ENCODE measurements at regions not wholly inside any gene's neighbourhood (a gene's known extent, or its start where the extent isn't known, plus 50 kb on each side); places are given as distances from the start of the nearest gene placed in this dataset.
A peak's percentile ranks its signal among the peaks of the same experiment; 100 is the strongest.
"Not testable (repeated sequence)": the region's sequence is repeated elsewhere in the genome, so short reads cannot be mapped to it uniquely, and the experiment has no call there.

DNA sequence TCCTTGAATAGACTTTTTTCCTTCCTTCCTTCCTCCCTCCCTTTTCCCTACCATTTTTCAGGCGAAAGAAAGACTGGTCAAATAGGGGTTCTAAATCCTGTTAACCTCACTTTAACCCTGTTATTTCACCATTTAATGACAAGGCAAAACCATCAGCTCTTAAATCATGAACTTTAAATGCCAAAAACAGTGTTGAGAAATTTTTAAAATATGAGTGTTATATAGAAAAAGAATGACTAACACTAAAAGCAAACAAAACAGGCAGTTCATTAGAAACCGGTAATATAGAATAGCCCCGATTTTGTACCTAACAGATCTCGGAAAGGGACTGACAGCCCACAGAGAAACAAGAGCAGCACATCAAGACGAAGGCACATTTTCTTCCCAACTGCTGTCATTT, 57.4 kb upstream of the CEP85L start:
- Mint-ChIP-seq H3K4me1 (ENCODE audit: low read depth, unreplicated experiment) (peaks cover 38% of the 10 kb centered on the region), H3K36me3 (ENCODE audit: unreplicated experiment) (peaks cover 5% of the 10 kb centered on the region), H3K27me3 (ENCODE audit: unreplicated experiment) (peaks cover 5% of the 10 kb centered on the region), H3K9me3 (ENCODE audit: unreplicated experiment) (peaks cover 6% of the 10 kb centered on the region), H3K4me3 (ENCODE audit: unreplicated experiment) (peak overlapping the region; percentile 78), H3K27ac (ENCODE audit: unreplicated experiment) (peak overlapping the region; percentile 95)
- TF ChIP-seq, protein P1, sequence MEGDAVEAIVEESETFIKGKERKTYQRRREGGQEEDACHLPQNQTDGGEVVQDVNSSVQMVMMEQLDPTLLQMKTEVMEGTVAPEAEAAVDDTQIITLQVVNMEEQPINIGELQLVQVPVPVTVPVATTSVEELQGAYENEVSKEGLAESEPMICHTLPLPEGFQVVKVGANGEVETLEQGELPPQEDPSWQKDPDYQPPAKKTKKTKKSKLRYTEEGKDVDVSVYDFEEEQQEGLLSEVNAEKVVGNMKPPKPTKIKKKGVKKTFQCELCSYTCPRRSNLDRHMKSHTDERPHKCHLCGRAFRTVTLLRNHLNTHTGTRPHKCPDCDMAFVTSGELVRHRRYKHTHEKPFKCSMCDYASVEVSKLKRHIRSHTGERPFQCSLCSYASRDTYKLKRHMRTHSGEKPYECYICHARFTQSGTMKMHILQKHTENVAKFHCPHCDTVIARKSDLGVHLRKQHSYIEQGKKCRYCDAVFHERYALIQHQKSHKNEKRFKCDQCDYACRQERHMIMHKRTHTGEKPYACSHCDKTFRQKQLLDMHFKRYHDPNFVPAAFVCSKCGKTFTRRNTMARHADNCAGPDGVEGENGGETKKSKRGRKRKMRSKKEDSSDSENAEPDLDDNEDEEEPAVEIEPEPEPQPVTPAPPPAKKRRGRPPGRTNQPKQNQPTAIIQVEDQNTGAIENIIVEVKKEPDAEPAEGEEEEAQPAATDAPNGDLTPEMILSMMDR (IDR thresholded peaks at IDR 0.05; ENCODE audit: partially characterized antibody, unreplicated experiment), result no peak
- no peak for DNase-seq

DNA sequence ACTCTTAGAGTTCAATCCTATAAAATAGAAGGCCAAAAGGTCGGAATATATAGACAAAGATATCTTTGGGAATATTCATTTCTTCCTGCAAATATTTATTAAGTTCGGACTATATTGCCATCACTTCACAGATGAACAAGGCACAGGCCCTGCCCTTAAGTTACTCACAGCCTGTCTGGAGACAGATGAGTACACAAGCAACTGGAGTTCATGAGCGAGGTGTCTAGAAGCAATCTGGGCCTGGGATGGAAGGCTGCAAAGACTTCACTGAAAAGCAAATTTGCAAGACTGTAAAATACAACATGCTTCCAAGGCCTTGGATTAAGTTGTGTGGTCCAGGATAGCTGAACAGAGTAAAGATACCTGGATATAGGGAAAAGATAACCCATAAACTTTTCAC, 56.7 kb upstream of the CEP85L start:
- peaks cover 38% of the 10 kb centered on the region for H3K4me1 Mint-ChIP-seq (ENCODE audit: low read depth, unreplicated experiment)
- H3K9me3 Mint-ChIP-seq (ENCODE audit: unreplicated experiment), result peaks cover 6% of the 10 kb centered on the region
- DNase-seq, result no peak
- peak overlapping the region; percentile 55 for H3K4me3 Mint-ChIP-seq (ENCODE audit: unreplicated experiment)
- peaks cover 5% of the 10 kb centered on the region for H3K27me3 Mint-ChIP-seq (ENCODE audit: unreplicated experiment)
- peak overlapping the region; percentile 95 for H3K27ac Mint-ChIP-seq (ENCODE audit: unreplicated experiment)
- H3K36me3 Mint-ChIP-seq (ENCODE audit: unreplicated experiment), result peaks cover 4% of the 10 kb centered on the region
- TF ChIP-seq, protein P1 (IDR thresholded peaks at IDR 0.05; ENCODE audit: partially characterized antibody, unreplicated experiment), result no peak

DNA sequence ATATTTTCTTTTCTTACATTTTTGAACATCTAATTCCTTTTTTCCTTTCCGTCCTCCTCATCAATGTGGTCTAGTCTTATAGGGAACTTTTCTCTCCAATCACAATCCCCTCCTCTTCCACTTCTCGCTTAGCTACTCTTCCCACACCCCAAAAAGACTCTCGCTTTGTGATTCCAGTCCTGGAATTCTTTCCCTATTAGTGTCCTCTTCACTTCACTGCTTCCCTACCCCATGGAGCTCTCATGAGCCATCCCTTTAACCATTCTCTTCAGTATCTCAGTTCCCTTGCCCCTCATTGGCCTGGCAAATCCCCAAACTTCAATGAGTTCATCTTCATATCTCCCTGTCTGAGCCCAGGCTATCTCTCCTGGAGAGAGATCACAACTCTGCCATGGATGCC, 55.3 kb upstream of the CEP85L start:
- Mint-ChIP-seq H3K27ac (ENCODE audit: unreplicated experiment) (no peak overlapping the region), H3K4me1 (ENCODE audit: low read depth, unreplicated experiment) (peaks cover 35% of the 10 kb centered on the region), H3K27me3 (ENCODE audit: unreplicated experiment) (peaks cover 3% of the 10 kb centered on the region), H3K4me3 (ENCODE audit: unreplicated experiment) (no peak overlapping the region), H3K36me3 (ENCODE audit: unreplicated experiment) (no peaks in the 10 kb centered on the region), H3K9me3 (ENCODE audit: unreplicated experiment) (peaks cover 6% of the 10 kb centered on the region)
- TF ChIP-seq, protein P1 (IDR thresholded peaks at IDR 0.05; ENCODE audit: partially characterized antibody, unreplicated experiment), result no peak
- no peak for DNase-seq

DNA sequence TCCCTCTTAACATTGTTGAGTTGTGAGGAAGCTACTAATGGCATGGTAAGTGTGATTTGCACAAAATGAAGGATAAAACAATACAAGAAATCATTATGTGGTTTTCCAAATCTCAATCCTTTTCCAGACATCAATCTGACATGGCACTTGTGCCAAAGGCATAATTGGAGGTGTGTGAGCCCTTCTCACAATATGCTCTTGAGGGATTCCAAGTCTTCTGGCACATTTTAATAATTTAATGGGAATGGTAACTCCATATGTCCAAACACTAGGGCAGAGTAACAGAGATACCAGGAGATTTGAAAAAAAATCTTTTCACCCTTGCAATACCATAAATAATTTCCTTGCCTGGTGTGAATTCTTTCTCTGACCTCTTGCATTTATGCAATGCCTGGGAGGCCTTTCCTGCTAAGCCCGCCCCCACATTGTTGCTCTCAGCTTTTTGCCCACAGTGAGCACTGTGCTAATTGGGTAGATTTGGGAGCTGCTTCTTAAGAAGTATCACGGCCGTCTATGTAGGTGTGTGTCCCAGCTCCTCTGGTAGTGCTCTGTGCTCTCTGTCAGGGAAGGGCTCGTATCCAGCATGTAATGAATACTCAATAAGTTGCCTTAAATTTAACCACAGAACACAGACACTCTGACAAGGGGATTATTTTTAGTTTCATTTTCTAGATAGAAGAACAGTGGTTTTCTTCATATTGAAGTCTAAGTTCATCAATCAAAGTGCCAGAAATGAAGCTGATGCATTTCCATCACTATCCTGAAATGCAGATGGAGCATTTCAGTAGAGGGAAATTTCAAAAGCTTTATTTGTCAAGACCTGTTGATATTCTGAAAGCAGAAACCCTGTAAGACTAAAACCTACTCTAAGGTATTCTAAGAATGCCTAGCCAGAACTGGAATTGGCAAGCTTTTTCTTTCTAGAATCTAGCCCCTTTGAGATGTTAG, 54.4 kb upstream of the CEP85L start:
- Mint-ChIP-seq H3K36me3 (ENCODE audit: unreplicated experiment) (no peaks in the 10 kb centered on the region), H3K27ac (ENCODE audit: unreplicated experiment) (peak overlapping the region; percentile 20), H3K9me3 (ENCODE audit: unreplicated experiment) (peaks cover 6% of the 10 kb centered on the region), H3K27me3 (ENCODE audit: unreplicated experiment) (peaks cover 3% of the 10 kb centered on the region), H3K4me3 (ENCODE audit: unreplicated experiment) (no peak overlapping the region), H3K4me1 (ENCODE audit: low read depth, unreplicated experiment) (peaks cover 35% of the 10 kb centered on the region)
- TF ChIP-seq, protein P1 (IDR thresholded peaks at IDR 0.05; ENCODE audit: partially characterized antibody, unreplicated experiment), result no peak
- no peak for DNase-seq

DNA sequence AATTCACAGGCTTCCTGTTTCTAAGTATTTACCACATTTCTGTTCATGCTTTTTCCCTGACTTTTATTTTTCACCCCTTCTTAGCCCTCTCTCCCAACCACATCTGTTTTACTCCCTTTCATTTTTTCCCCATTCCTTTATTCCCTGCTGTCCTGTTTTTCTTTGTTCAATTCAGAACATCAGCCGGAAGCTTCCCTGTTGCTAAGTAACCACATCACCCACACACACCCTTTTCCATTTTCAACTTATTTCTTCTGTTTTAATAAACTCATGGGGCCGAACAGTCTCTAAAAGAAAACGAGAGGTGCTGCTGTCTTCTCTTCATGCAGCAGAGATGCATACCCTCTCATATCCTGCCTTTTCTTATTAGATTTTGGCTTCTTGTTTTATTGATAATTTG, 53.5 kb upstream of the CEP85L start:
- Mint-ChIP-seq H3K36me3 (ENCODE audit: unreplicated experiment) (no peaks in the 10 kb centered on the region), H3K27me3 (ENCODE audit: unreplicated experiment) (peaks cover 3% of the 10 kb centered on the region), H3K4me1 (ENCODE audit: low read depth, unreplicated experiment) (peaks cover 31% of the 10 kb centered on the region), H3K27ac (ENCODE audit: unreplicated experiment) (peak overlapping the region; percentile 59), H3K9me3 (ENCODE audit: unreplicated experiment) (peaks cover 6% of the 10 kb centered on the region), H3K4me3 (ENCODE audit: unreplicated experiment) (peak overlapping the region; percentile 53)
- TF ChIP-seq, protein P1 (IDR thresholded peaks at IDR 0.05; ENCODE audit: partially characterized antibody, unreplicated experiment), result no peak
- DNase-seq, result no peak

DNA sequence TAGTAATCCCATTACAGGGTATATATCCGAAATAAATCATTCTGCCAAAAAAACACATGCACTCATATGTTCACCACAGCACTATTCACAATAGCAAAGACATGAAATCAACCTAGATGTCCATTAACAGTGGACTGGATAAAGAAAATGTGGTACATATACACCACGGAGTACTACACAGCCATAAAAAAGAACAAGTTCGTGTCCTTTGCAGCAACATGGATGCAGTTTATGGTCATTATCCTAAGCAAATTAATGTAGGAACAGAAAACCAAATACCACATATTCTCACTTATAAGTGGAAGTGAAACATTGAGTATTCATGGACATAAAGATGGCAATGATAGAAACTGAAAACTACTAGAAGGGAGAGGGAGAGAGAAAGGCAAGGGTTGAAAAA, 49.9 kb upstream of the CEP85L start:
- H3K4me1 Mint-ChIP-seq (ENCODE audit: low read depth, unreplicated experiment), result peaks cover 23% of the 10 kb centered on the region
- not testable (repeated sequence) for H3K9me3 Mint-ChIP-seq (ENCODE audit: unreplicated experiment); H3K27me3 Mint-ChIP-seq (ENCODE audit: unreplicated experiment); H3K36me3 Mint-ChIP-seq (ENCODE audit: unreplicated experiment); H3K4me3 Mint-ChIP-seq (ENCODE audit: unreplicated experiment); DNase-seq; H3K27ac Mint-ChIP-seq (ENCODE audit: unreplicated experiment)
